GM19351 (cell line): ENCODE measurements at regions not wholly inside any gene's neighbourhood (a gene's known extent, or its start where the extent isn't known, plus 50 kb on each side); places are given as distances from the start of the nearest gene placed in this dataset.
"Not testable (repeated sequence)": the region's sequence is repeated elsewhere in the genome, so short reads cannot be mapped to it uniquely, and the experiment has no call there.

ENCODE experiments used
- ATAC-seq: cut with Tn5 transposase; IDR thresholded peaks from one replicate; pipeline ENCODE4 v1.9.1; 2021; ENCODE audit warnings: mild to moderate bottlenecking, moderate library complexity; ENCODE audit not compliant: unreplicated experiment

- no peak for ATAC-seq
Observed at GRCh38 chr3:110293660-110294059, 778.0 kb upstream of the NECTIN3 start.

GRCh38 chr3:110296885-110297284 is 774.7 kb upstream of the NECTIN3 start:
- ATAC-seq: no peak

GRCh38 chr3:110301781-110302180 is 769.8 kb upstream of the NECTIN3 start:
- no peak for ATAC-seq

- ATAC-seq: no peak
Observed at GRCh38 chr3:110307065-110307809, 764.4 kb upstream of the NECTIN3 start.

GRCh38 chr3:110311541-110311940 is 760.1 kb upstream of the NECTIN3 start:
- no peak for ATAC-seq

GRCh38 chr3:110314512-110315114 is 757.0 kb upstream of the NECTIN3 start:
- peak; percentile 98 for ATAC-seq

- ATAC-seq: no peak
Observed at GRCh38 chr3:110318108-110318507, 753.5 kb upstream of the NECTIN3 start.

GRCh38 chr3:110323349-110323748 is 748.3 kb upstream of the NECTIN3 start:
- ATAC-seq: no peak

GRCh38 chr3:110324171-110324705 is 747.4 kb upstream of the NECTIN3 start:
- ATAC-seq: no peak

- ATAC-seq: no peak
Observed at GRCh38 chr3:110327870-110328269, 743.7 kb upstream of the NECTIN3 start.

GRCh38 chr3:110331562-110331961 is 740.1 kb upstream of the NECTIN3 start:
- ATAC-seq: not testable (repeated sequence)

GRCh38 chr3:110332629-110333028 is 739.0 kb upstream of the NECTIN3 start:
- no peak for ATAC-seq

- ATAC-seq: no peak
Observed at GRCh38 chr3:110341047-110341446, 730.6 kb upstream of the NECTIN3 start.

- ATAC-seq: no peak
Observed at GRCh38 chr3:110343376-110343775, 728.2 kb upstream of the NECTIN3 start.

- ATAC-seq: peak; percentile 64
Observed at GRCh38 chr3:110343945-110344344, 727.7 kb upstream of the NECTIN3 start.

- no peak for ATAC-seq
Observed at GRCh38 chr3:110344487-110344886, 727.1 kb upstream of the NECTIN3 start.

GRCh38 chr3:110344897-110345767 is 726.5 kb upstream of the NECTIN3 start:
- no peak for ATAC-seq

- no peak for ATAC-seq
Observed at GRCh38 chr3:110349295-110349694, 722.3 kb upstream of the NECTIN3 start.

- ATAC-seq: no peak
Observed at GRCh38 chr3:110352841-110353604, 718.6 kb upstream of the NECTIN3 start.

GRCh38 chr3:110362751-110363150 is 708.9 kb upstream of the NECTIN3 start:
- no peak for ATAC-seq

GRCh38 chr3:110367289-110367688 is 704.3 kb upstream of the NECTIN3 start:
- not testable (repeated sequence) for ATAC-seq
